HG02588 (cell line): ENCODE measurements at regions not wholly inside any gene's neighbourhood (a gene's known extent, or its start where the extent isn't known, plus 50 kb on each side); places are given as distances from the start of the nearest gene placed in this dataset.

ENCODE experiments used
- ATAC-seq: cut with Tn5 transposase; IDR thresholded peaks from one replicate; pipeline ENCODE4 v1.9.1; 2021; ENCODE audit warnings: mild to moderate bottlenecking, moderate library complexity; ENCODE audit not compliant: unreplicated experiment

DNA sequence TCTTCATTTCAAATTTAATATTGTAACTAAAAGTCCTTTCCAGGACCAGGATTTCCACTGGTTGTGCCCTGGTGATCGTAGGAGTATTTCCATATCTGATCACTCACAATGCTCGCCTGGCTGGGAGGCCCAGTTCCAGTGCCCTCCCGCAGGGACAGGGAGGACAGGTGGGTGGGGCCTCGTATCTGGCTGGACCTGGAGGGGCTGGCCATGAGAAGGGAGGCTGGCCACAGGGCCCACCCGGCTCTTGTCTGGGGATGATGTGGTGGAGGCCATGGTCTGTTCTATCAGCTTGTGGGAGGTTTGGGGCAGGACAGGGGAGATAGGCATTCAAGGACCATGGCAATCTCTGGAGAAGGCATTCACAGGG lies 286.4 kb downstream of the GADD45G start:
- no peak for ATAC-seq

DNA sequence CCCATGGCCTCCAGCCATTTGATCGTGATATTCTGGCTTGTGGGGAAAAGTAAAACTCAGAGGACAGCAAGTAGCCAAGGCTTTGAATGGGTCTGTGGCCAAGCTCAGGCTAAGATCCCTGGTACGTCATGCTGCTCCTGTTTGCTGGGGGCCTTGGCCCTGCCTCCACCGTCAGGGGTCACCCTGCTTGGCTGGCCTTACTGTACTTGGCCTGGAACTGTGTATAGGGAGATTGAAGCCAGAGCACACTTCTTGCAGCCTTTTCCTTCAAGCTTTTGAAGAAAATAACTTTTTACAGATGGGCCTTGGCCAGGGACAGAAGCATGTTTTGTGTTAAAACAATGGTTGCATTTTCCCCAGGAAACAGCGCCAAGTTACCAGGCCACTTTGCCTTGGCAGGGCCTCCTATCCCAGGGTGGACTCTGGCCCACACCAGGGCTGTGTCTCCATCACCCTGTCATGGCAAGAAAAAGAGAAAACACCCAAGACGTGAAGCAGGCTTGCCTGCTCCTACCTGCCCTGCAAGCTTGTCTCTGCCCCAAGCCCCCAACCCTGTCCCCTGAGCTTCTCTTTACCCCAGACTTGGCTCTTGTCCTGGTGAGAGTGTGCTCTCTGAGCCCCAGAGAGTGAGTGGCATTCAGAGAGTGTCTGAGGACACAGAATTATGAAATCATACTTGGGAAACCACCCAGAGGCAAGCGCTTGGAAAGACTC lies 286.9 kb downstream of the GADD45G start:
- no peak for ATAC-seq

DNA sequence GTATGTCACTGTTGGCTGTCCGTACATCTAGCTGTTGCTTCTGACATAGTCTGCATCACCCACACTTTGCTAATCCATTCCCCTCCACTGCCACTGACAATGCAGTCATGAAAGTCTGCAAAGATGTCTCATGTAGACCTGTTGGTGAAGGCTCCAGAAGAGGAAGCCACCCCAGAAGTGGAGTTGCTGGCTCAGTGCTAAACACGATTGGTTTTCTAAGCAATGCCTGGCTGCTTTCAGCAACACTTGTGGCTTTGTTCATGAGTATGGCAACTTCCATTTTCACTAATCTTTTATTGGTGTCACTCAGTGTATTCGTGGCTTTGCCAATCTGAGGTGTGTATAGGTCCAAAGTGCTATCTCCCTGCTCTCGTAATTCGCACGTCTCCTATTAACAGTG lies 288.1 kb downstream of the GADD45G start:
- ATAC-seq = no peak

DNA sequence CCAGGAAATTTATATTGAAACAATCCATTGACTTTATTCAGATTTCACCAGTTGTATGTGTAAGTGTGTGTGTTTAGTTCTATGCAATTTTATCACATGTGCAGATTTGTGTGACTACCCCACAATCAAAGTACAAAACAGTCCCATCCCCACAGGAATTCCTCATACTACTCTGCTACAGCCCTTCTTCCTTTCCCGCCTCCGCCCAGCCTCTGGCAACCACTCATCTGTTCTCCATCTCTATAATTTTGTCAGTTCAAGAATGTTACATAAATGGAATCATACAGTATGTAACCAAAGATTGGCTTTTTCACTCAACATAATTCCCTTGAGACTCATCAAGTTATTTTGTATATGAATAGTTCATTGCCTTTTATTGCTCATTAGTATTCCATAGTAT lies 289.1 kb downstream of the GADD45G start:
- no peak for ATAC-seq

DNA sequence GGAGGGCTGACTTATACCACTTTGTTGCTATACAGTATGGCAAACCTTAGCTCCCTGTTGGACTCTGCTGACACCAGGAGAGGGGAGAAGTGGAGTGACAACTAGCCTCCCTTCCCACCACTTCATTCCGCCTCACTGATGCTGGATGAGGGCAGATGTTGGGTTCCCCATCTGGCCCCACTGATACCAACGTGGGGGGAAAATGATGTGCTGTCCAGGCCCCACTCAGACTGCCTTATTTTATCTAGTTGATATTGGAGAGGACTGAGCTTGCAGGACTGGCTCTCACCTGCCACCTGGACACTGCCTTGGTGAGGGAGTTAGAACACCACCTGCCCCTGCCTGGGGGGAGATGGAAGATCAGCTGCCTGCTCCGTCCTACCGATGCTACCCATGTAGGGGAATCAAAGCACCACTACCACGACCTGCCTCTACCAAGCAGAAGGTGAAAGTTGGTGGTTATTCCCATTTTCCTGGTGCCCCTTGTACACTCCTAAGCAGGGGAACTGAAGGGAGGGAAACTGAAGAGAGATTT lies 292.1 kb downstream of the GADD45G start:
- ATAC-seq = no peak

DNA sequence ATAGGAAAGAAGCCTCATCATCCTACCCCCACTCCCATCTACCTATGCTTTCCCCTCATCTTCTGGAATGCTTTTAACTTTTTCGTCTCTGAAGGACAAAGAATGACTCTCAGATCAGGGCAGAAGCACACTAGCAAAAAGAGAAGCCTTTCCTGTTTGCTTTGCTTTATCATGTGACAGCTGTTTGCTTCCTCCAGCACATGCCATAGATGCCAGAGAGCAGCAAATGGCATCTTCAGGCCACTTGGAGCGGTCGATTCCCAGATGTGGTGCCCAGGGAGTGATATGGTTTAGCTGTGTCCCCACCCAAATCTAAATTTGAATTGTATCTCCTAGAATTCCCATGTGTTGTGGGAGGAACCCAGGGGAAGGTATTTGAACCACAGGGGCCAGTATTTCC lies 294.8 kb downstream of the GADD45G start:
- ATAC-seq = no peak

DNA sequence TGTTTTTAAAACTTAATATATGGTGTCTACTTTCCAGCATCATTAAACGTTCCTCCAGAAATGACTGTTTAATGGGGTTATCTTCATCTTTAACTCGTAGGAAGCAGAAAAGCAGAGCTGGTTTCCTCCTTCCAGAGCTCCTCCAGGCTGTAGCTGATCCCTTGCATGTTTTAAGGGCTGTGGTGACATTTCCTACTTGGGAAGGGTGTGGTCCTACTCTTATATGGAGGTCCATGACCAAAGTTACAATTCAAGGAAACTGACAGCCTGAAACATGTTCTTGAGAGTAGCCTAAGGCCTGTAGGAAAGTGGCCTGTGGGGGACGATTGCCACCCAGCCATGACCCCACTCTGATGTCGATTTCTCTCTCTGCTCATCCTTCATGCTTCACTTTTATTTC lies 297.1 kb downstream of the GADD45G start:
- ATAC-seq = no peak

DNA sequence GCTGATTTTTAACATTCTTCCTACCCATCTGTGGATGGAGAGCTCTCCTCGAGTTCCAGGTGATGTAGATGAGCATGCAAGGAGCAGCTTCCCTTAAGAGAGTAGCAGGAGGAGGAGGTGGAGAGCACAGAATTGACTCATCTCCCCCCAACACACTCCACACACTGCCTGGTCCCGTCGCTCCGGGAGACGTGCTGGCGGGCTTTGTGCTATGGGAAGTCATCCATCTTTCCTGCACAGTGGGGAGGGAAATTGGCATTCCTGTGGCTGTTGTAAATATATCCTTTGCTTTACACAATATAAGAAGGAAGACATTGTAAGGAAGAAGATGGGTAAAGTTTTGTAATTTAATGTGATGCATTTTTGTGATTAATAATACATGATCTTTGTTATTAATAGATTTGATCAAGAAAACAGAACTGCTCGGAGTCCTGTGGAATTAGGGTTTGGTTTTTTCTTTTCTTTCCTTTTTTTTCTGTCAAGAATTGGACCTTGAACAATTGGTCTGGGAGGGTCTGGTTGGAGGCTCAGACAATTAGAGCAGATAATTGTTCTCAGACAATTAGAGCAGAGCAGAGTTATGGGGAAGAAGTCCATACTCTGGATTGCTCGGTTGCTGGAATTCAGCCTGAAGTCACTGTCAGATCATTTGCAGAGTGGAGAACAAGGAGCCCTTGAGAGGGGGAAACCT lies 297.8 kb downstream of the GADD45G start:
- ATAC-seq = no peak

DNA sequence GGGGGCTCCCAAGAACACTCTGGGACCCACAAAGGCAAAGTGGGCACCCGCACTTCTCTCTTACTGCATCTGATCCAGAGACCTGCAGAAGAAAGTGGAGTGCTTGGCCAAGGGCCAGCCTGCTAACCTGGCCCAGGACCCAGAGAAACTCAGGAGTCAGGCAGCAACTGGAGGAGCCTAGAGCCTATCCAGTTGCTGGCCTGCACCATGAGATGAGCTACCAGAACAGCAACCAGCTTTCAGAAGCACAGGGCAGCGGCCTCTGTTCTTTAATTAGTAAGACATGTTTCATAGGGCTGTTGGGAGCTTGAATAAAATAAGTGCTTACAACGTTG lies 298.3 kb downstream of the GADD45G start:
- ATAC-seq = no peak

DNA sequence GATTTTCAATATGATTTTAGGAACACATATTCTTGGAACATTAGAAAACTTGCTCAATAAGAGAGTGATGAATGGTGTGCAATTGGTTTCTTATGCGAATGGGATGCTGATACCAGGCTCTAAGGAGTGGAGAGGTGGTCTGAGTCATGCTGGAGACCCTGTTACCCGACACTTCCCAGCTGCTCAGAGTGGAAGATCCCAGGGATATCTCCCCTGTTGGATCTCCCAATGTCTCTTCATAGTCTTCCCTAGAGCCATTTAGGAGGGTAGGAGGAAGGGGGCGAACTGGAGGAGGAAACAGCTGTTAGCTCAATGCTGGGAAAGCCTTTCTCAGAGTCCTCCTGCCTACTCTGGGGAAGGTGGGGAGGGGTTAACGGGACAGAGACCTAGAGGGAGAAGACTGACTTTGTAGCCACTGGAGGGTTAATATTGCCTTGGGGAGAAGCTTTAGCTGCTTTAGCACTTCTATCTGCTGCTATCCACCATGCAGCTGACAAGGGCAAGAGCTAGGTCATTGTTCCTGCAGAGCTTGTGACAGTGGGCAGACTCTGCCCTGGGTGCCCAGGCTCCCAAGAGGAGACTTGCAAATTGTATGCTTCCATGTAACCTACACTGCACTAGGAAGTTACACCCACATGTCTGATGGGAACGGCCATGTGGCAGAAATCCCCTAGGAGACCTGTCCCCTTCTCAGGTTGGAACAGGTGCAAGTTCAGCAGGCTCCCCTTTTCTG lies 301.0 kb downstream of the GADD45G start:
- no peak for ATAC-seq

DNA sequence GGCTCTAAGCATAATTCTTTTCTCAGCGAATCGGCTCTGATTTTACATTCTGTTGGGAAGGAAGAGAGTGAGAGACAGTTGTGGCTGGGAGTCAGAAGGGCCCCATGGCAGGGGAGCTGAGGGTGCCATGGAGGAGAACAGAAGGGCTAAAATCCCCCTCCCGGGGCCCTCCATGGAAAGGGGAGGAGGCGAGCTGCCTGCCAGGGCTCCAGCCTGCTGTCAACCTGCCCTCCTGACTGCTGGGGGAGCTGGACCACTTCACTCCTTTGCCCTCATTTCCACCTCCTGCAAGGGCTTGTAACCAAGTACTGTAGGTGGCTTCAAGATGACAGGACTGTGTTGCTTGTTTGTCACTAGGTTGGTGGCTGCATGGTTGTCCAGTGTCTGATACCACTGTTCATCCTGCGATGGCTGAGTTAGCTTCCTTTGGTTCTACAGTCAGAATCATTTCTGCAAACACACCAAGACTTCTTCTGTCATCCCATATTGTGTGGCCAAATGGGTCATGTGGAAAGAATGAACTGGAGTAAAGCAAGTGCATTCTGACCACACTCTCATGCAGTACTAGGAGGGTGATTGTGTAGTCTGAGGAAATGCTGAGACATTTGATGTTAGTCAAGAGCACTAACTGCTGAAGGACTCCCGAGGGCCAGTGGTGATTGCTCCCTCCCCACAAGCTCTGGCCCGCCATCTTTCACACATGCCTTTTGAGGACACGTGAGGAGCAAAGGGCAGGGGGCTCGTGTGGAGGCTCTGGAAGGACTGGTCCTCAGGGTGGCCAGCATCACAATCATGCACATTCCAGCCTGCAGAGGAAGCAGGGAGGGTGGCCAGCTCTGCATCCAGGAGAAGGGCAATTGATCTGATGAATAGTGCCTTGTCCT lies 307.2 kb downstream of the GADD45G start:
- ATAC-seq = no peak

DNA sequence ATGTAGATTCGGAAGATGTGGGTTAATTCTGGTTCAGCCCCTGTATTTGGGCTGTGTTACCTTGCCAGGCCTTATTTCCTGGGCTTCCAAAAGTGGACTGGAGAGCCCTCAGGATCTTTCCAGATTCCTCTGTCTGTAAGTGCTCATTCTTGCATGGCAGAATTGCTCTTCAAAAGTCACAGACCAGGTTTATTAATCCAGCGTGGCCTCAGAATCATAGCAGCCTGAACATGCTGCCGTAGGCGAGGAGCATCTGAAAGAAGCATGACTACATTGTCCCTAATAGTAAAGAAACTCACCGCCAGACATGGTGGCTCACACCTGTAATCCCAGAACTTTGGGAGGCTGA lies 307.8 kb downstream of the GADD45G start:
- no peak for ATAC-seq

DNA sequence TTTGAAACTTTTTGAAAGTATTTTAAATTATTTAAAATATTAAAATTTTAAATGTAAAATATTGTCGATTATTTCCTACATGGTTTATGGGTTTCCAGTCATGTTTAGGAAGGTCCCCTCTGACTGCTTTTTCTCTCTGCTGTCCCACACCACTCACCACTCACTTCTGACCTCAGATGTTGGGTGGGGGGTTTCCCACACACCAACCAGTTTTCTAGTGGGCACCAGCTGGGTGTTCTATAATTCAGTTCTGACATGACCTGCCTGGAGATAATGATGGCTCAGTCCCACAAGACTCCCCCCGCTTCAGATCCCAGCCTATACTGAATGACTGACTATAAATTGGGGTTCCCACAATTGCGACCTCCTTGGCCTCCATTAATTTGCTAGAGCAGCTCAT lies 310.4 kb downstream of the GADD45G start:
- no peak for ATAC-seq

DNA sequence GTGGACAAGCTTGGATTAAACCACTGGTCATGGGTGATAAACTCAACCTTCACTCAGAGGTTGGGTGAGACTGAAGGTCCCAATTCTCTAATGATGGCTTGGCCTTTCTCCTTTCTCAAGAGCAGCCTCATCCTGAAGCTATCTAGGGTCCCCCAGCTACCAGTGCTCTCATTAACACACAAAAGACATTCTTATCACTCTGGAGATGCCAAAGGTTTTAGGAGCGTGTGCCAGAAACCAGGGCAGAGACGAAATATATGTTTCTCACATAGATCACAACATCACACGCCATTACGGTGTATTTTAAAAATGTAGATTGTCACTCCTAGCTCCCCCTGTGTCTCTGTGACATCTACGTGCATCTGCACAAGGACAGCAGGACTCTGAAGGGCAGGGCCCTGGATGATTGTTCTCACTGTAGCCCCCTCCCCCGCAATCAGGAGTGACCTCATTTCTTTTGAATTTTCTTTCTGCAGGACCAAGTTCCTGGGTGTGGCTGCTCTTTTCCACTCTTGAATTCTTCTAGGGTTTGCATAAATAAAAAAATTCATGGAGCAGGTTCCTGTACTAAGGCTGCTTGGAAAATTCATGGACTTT lies 311.3 kb downstream of the GADD45G start:
- no peak for ATAC-seq

DNA sequence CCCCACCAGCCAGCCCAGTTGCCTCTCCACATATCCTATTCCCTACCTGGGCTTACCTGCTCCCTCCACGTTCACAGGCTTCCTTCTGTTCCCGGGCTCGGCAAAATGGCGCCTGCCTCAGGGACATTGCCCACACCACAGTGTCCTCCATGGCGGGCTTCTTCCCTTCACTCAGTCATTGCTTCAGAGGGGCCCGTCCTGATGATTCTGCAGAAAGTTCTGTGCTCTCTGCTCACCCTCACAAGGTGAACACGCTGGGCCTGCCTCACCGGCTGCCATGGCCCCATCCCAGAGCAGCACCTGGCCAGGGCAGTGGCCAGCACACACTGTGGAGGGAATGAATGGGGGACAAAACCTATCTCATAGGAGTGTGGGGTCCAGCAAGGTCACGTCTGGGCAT lies 313.0 kb downstream of the GADD45G start:
- ATAC-seq = no peak

DNA sequence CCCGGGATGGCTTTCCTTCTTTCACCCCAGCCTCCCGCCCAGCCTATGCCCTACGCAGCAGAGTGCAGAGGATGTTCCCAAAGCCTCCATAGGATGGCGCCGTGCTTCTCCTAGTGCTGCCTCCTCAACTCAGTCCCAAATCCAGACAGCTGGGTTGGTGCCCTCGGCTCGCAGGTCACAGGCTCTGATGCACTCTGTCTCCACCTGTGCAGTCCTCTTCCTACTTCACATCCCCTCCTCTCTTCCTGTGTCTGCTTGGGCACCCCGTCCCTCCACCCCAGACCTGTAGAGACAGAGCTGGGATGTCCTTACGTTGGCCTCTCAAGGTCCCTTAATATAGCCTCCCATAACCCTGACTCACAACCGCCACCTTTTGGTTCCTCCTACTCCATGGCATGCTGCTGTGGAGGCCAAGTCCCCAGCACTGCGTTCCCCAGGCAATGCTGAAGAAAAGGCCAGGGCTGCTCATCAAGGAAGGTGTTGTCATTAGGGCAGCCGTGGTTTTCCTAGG lies 314.4 kb downstream of the GADD45G start:
- ATAC-seq = no peak

DNA sequence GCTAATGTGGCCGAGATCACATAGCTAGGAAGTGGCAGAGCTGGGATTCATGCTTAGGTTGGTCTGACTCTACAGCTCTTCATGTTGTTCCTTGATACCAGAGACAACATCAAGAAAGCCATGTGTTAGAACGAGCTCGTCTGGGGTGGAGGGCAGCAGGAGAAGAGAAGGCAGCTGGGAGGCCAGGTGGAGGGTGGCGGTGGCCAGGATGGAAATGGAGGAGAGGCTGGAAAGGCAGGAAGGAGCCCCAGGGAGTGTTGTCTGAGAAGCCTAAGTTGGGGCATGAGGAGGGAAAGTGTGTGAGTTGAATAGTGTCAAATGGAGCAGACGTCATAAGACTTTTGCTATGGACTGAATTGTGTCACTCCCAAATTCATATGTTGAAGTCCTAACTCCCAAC lies 315.3 kb downstream of the GADD45G start:
- ATAC-seq = no peak

DNA sequence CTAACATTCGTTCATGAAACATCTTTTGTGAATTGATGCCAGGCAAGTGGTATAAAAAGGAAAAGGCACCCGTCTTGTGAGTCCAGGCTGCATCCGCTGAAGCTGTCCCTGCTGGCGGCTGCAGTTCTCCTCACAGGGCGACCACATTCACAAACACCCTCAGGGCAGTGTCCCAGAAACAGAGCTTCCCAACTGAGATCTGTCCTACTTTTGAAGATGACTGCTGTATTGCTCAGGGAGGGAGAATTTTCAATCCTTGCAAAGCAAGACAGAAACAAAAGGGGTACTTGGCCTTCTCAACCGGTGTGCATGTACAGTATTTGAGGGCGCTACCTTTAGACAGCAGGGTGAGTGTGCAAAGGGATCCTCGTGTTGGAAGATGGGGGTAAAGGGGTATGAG lies 316.1 kb downstream of the GADD45G start:
- no peak for ATAC-seq

DNA sequence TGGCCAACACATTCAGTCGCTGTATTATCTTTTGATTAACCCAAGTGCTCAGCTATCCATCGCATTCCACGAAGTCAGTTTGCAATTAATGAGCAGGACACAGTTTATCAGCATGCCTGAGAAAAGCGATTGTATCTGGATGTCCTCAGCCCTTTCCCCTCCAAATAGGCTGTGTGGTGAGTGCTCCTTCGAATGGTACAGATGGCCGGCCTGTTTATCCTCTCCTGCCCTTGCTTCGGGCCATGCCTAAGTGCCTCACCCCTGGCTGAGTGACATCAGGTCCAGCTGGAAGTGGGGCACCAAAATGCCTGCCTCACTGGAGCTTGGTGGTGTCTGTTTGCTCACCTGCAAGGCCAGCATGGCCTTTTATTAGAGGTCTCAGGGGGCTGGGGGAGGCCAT lies 317.3 kb downstream of the GADD45G start:
- ATAC-seq = no peak

DNA sequence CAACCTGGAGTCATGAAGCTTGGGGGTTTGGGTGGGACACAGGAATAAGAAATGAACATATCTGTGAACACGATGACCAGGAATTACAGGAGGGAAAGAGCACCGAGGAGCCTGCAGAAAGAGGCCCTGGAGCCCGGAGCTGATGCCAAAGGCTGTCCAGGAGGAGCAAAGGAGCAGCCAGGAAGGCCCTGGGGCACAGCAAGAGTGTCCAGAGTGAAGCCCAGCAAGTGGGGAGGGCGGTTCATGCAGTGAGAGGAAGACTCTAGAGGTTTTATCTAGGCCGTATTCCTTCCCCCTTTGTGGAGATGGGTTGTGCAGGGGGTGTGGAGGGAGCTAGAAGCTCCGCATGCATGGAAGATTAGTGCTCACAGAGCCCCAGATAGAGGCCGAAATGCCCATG lies 318.4 kb downstream of the GADD45G start:
- no peak for ATAC-seq
